CD8-positive, alpha-beta memory T cell (primary cell): ENCODE measurements at regions not wholly inside any gene's neighbourhood (a gene's known extent, or its start where the extent isn't known, plus 50 kb on each side); places are given as distances from the start of the nearest gene placed in this dataset.

ENCODE experiments used
- CTCF ChIA-PET: fragments of 350-600 bp; sonication (Branson Sonifier 250); formaldehyde crosslinking; loops from one replicate; lab custom pipeline; 2021; ENCODE audit warnings: antibody characterized with exemption; lab: Charles Lee
- POLR2A ChIA-PET: fragments of 350-600 bp; sonication (Branson Sonifier 250); formaldehyde crosslinking; loops from one replicate; lab custom pipeline; 2021; ENCODE audit warnings: antibody characterized with exemption; lab: Charles Lee
- DNase-seq, 5 donors: peaks; one replicate each; pipeline versions ENCODE4 v3.0.0 to v3.0.0-alpha.2; 2020 to 2022; ENCODE audit warnings: mixed read lengths in 1 of 5
- H3K27ac ChIP-seq: one replicate; pipeline ENCODE4 v1.7.0; 2013; ENCODE audit warnings: low read depth, mild to moderate bottlenecking, low read length, moderate library complexity
- H3K27me3 ChIP-seq: 2 replicates; pipeline ENCODE4 v1.7.0; 2013; ENCODE audit warnings: low read length, mild to moderate bottlenecking; ENCODE audit not compliant: insufficient read depth, poor library complexity, severe bottlenecking
- H3K36me3 ChIP-seq: 2 replicates; pipeline ENCODE4 v1.7.0; 2013; ENCODE audit warnings: mild to moderate bottlenecking, low read length, moderate library complexity; ENCODE audit not compliant: insufficient read depth
- H3K4me1 ChIP-seq: 2 replicates; pipeline ENCODE4 v1.7.0; 2013; ENCODE audit warnings: mild to moderate bottlenecking, low read length, moderate library complexity; ENCODE audit not compliant: insufficient read depth
- H3K4me3 ChIP-seq: 2 replicates; pipeline ENCODE4 v1.7.0; 2013; ENCODE audit warnings: mild to moderate bottlenecking, low read length
- H3K9me3 ChIP-seq: 2 replicates; pipeline ENCODE4 v1.7.0; 2013; ENCODE audit warnings: mild to moderate bottlenecking, low read length
- H3K27ac Mint-ChIP-seq, 8 donors: one replicate each; pipeline ENCODE4 v1.8.0; 2020 to 2021; ENCODE audit warnings: mixed read lengths in 8 of 8, mild to moderate bottlenecking in 6 of 8, inconsistent platforms in 3 of 8, moderate library complexity in 3 of 8
- H3K27me3 Mint-ChIP-seq, 2 donors: one replicate each; pipeline ENCODE4 v1.8.0; 2020 to 2021; ENCODE audit warnings: mixed read lengths in 2 of 2, mild to moderate bottlenecking in 1 of 2, moderate library complexity in 1 of 2
- H3K36me3 Mint-ChIP-seq, 3 donors: one replicate each; pipeline ENCODE4 v1.8.0; 2020 to 2021; ENCODE audit warnings: mixed read lengths in 3 of 3, inconsistent platforms in 1 of 3, mild to moderate bottlenecking in 1 of 3
- H3K4me1 Mint-ChIP-seq, 3 donors: one replicate each; pipeline ENCODE4 v1.8.0; 2020 to 2021; ENCODE audit warnings: mixed read lengths in 3 of 3, inconsistent platforms in 1 of 3, mild to moderate bottlenecking in 1 of 3
- H3K4me3 Mint-ChIP-seq, 7 donors: one replicate each; pipeline ENCODE4 v1.8.0; 2020 to 2021; ENCODE audit warnings: mixed read lengths in 7 of 7, mild to moderate bottlenecking in 6 of 7, moderate library complexity in 4 of 7, inconsistent platforms in 2 of 7
- H3K9me3 Mint-ChIP-seq, 5 donors: one replicate each; pipeline ENCODE4 v1.8.0; 2020 to 2022; ENCODE audit warnings: mixed read lengths in 5 of 5, mild to moderate bottlenecking in 3 of 5, moderate library complexity in 2 of 5, inconsistent platforms in 1 of 5

DNA sequence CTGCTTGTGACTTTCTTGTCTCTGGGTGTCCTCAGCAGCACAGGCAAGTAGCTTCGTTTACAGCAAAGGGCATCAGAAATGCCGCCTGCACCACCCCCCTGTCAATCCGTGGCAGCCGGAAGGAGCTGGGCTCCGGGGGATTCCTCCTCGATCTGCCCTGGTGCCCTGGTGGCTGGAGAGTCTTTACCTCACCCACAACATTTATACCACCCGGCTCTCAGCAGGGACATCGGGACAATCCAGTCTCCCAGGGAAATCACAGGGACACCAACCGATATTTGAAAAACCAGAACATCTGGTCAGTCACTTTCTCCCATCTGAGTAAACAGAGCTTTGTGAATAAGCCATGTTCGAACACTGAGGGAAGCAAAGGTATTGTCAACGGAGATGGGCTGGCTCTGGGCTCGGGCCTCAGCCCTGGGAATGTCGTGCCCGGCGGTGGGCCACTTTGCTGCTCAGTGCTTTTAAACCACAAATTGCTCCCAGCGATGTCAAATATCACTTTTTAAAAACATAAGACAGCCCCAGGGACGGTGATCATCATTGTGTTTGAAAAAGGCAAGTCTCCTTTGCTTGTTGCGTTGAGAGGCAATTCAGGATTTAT, 210.0 kb upstream of the SALL3 start:
- ChIA-PET CTCF (no interaction called here), POLR2A (no interaction called here)
- Histone ChIP-seq H3K27ac (no peak overlapping the region), H3K9me3 (no peaks in the 10 kb centered on the region), H3K4me3 (no peak overlapping the region), H3K4me1 (no peaks in the 10 kb centered on the region), H3K36me3 (no peaks in the 10 kb centered on the region), H3K27me3 (no peaks in the 10 kb centered on the region)
- no peaks in the 10 kb centered on the region for H3K36me3 Mint-ChIP-seq
- peaks cover 0 to 2% of the 10 kb centered on the region in 2 donors for H3K27me3 Mint-ChIP-seq
- H3K27ac Mint-ChIP-seq = no peak overlapping the region
- no peaks in the 10 kb centered on the region for H3K9me3 Mint-ChIP-seq
- H3K4me3 Mint-ChIP-seq = no peak overlapping the region
- DNase-seq = no peak
- no peaks in the 10 kb centered on the region for H3K4me1 Mint-ChIP-seq

DNA sequence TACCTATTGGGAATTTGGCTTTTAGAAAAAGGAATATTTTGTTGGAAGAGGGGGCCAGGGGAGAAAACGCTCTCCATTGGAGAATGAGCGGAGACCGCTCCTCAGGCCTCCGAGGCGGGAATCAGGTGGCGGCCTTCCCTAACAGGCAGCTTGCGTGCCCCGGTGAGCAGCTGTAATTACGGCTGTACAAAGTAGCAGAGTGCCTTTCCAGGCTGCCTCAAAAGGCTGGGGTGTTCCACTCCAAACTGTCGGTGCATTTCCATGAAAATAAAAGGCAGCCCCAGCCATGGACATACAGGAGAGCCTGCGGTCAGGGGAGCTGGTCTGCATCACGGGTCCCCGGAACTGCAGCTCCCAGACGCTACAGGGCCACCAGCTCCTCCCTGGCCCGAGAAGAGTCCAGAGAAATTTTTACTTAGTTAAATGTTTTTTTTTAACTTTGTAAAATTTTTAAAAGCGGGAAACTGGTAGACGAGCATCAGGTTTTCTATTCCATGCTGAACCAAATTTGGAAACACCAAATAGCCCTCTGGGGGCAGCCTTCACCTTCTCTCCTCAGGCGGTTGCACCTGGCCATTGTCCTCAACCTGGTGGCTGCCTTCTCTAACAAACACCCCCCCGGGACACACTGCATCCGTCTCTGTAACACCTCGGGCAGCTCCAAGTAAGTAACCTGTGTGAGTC, 209.3 kb upstream of the SALL3 start:
- Mint-ChIP-seq H3K36me3 (no peaks in the 10 kb centered on the region), H3K4me1 (no peaks in the 10 kb centered on the region), H3K4me3 (no peak overlapping the region), H3K27ac (no peak overlapping the region), H3K9me3 (no peaks in the 10 kb centered on the region), H3K27me3 (peaks cover 0 to 2% of the 10 kb centered on the region in 2 donors)
- Histone ChIP-seq H3K27me3 (no peaks in the 10 kb centered on the region), H3K4me3 (no peak overlapping the region), H3K36me3 (no peaks in the 10 kb centered on the region), H3K9me3 (no peaks in the 10 kb centered on the region), H3K27ac (no peak overlapping the region), H3K4me1 (no peaks in the 10 kb centered on the region)
- POLR2A ChIA-PET = no interaction called here
- CTCF ChIA-PET = no interaction called here
- no peak for DNase-seq

DNA sequence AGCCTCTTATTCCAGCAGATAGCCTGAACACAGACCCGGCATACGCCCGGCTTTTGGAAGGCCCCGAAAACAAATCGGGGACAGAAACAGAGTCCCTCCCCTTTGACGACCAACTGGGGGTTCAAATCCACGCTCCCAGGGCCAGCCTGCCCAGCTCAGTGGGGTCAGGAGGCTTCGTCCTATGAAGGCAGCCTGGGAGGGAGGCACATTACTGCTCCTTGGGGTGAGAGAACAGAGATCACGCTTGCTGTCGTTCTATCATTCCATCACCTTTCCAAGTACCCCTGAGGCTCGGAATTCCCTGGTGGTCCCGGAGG, 208.8 kb upstream of the SALL3 start:
- H3K27ac ChIP-seq = no peak overlapping the region
- ChIA-PET CTCF (no interaction called here), POLR2A (no interaction called here)
- Mint-ChIP-seq H3K27me3 (peaks cover 0 to 2% of the 10 kb centered on the region in 2 donors), H3K36me3 (no peaks in the 10 kb centered on the region), H3K27ac (no peak overlapping the region), H3K4me1 (no peaks in the 10 kb centered on the region), H3K9me3 (no peaks in the 10 kb centered on the region), H3K4me3 (no peak overlapping the region)
- H3K27me3 ChIP-seq = no peaks in the 10 kb centered on the region
- no peaks in the 10 kb centered on the region for H3K9me3 ChIP-seq
- DNase-seq = no peak
- H3K4me3 ChIP-seq = no peak overlapping the region
- H3K36me3 ChIP-seq = no peaks in the 10 kb centered on the region
- no peaks in the 10 kb centered on the region for H3K4me1 ChIP-seq

DNA sequence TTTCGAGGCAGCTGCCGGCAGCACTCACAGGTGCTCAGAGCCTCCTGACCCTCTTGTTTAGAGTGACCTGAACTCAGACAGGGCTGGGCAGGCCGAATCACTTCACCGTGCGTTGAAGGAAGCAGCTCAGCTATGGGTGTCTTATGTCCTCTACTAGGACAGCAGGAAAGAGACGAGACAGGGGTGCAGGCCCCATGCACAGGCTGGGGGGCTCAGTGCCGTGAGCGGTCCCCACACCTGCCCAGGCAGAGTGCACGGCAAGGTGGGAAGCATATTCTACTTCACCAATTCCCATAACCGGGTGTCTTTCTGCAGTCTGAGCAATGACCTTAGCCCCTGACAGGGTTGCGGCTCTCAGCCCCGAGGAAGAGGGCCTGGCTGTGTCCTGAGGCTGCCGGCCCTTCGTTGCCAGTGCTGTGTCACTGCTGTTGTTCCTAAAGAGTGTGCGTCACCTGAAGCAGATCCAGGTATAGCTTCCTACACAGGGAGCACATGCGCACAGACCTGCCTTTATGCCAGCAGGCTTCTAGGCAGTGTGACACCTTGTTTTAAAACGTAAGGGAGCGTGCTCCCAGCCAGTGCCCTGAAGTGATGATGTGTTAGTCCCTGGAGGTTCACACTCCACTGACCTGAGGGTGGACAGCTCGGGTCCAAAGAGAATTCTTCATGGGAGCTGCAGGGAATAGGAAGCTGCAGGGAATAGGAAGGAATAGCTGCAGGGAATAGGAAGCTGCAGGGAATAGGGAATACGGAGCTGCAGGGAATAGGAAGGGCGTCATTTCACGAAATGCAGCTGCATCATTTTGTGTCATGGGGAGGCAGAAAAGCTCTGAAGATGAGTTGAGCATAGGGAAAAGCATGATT, 207.9 kb upstream of the SALL3 start:
- Mint-ChIP-seq H3K36me3 (no peaks in the 10 kb centered on the region), H3K4me3 (no peak overlapping the region), H3K9me3 (no peaks in the 10 kb centered on the region), H3K4me1 (no peaks in the 10 kb centered on the region), H3K27ac (no peak overlapping the region), H3K27me3 (peaks cover 0 to 2% of the 10 kb centered on the region in 2 donors)
- ChIA-PET POLR2A (no interaction called here), CTCF (no interaction called here)
- Histone ChIP-seq H3K9me3 (no peaks in the 10 kb centered on the region), H3K4me3 (no peak overlapping the region), H3K36me3 (no peaks in the 10 kb centered on the region), H3K4me1 (no peaks in the 10 kb centered on the region), H3K27me3 (no peaks in the 10 kb centered on the region), H3K27ac (no peak overlapping the region)
- no peak for DNase-seq

DNA sequence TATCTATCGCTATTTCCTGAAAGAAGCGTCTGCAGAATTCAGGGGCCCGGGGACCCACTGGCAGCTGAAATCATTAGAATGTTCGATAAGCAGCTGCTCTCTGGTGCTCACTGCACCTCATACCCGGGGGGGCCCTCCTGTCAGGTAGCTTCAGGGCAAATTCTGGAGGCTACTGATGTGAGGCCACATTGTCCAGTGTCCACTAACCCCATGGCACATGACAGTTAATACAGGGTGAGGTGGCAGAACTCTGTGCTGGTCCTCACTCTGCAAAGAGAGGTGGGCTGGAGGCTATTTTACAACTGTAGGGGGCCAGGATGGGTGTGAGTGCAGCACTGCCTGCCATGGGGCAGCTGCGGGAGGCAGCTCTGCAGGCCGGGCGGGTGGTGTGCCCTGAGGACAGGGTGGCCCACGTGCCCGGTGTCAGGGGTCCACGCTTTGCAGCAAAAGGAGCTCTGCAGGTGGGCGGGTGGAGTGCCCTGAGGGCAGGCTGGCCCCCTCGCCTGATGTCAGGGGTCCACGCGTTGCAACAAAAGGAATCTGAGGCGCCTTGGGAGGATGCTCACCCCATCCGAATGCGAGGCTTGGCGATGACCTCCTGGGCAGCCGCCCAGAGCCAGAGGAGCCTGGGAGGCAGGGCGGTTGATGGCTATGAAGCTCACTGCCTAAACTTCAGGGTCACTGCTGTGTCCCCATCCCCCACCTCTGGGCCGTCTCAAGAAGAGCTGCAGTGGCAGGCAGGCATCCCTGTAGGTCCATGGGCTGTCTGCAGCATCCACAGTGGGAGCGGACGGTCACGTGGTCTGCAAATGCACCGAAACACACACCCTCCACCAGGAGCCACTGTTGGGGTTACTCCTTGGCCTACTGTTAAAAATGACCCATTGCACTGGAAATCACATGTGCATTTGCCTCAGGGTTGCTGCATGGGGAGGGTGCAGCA, 207.0 kb upstream of the SALL3 start:
- ChIA-PET CTCF (no interaction called here), POLR2A (no interaction called here)
- no peaks in the 10 kb centered on the region for H3K27me3 ChIP-seq
- H3K27ac Mint-ChIP-seq = no peak overlapping the region
- H3K36me3 Mint-ChIP-seq = no peaks in the 10 kb centered on the region
- no peaks in the 10 kb centered on the region for H3K36me3 ChIP-seq
- no peaks in the 10 kb centered on the region for H3K9me3 Mint-ChIP-seq
- H3K4me1 ChIP-seq = no peaks in the 10 kb centered on the region
- H3K4me3 Mint-ChIP-seq = no peak overlapping the region
- H3K27ac ChIP-seq = no peak overlapping the region
- H3K9me3 ChIP-seq = no peaks in the 10 kb centered on the region
- peaks cover 0 to 3% of the 10 kb centered on the region in 2 donors for H3K27me3 Mint-ChIP-seq
- H3K4me1 Mint-ChIP-seq = no peaks in the 10 kb centered on the region
- H3K4me3 ChIP-seq = no peak overlapping the region
- DNase-seq = no peak

DNA sequence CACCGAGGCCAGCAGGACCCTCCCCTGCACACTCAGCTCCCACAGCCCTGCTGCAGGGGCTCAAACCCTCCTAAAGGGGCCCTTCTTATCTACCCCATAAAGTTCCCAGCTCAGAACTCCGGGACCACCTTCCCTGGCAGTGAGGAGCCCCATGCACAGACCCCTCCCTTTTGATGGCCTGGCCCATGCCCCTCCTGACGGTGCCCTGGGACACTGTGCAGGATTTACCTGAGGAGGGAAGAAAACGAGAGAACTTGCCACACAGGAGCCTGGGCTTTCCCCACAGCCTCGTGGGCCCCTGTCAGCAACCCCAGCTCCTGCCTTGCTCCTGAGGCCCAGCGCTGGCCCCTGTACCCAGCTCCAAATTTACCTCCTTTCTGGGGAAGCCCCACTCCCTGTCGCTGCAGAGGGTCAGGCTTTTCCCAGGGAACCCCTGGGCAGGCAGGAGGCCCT, 206.3 kb upstream of the SALL3 start:
- Histone ChIP-seq H3K27me3 (no peaks in the 10 kb centered on the region), H3K27ac (no peak overlapping the region), H3K4me1 (no peaks in the 10 kb centered on the region), H3K4me3 (no peak overlapping the region), H3K36me3 (no peaks in the 10 kb centered on the region), H3K9me3 (no peaks in the 10 kb centered on the region)
- Mint-ChIP-seq H3K27ac (no peak overlapping the region), H3K27me3 (peaks cover 0 to 3% of the 10 kb centered on the region in 2 donors), H3K9me3 (no peaks in the 10 kb centered on the region), H3K36me3 (no peaks in the 10 kb centered on the region), H3K4me3 (no peak overlapping the region), H3K4me1 (no peaks in the 10 kb centered on the region)
- POLR2A ChIA-PET = no interaction called here
- no peak for DNase-seq
- CTCF ChIA-PET = no interaction called here

DNA sequence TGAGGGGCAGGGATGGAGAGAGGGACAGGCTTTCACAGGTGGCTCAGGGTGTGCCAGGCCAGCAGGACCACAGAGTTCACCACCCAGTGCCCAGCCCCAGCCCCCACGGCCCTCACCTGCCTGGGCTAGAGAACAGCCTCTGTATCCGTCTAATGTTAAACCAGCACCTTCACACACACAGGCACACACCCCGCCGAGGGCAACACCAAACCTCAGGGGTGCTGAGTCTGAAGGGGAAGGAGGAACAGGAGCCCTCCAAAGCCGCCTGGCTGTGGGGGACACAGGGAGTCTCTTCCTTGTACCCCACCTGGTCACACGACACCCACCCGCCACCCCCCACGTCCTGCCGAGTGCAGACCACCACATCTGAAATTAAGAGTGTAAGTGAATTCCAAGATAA, 205.8 kb upstream of the SALL3 start:
- no peak for DNase-seq
- Histone ChIP-seq H3K9me3 (no peaks in the 10 kb centered on the region), H3K4me3 (no peak overlapping the region), H3K27ac (no peak overlapping the region), H3K27me3 (no peaks in the 10 kb centered on the region), H3K4me1 (no peaks in the 10 kb centered on the region), H3K36me3 (no peaks in the 10 kb centered on the region)
- ChIA-PET CTCF (no interaction called here), POLR2A (no interaction called here)
- Mint-ChIP-seq H3K9me3 (no peaks in the 10 kb centered on the region), H3K27ac (no peak overlapping the region), H3K4me3 (no peak overlapping the region), H3K36me3 (no peaks in the 10 kb centered on the region), H3K4me1 (no peaks in the 10 kb centered on the region), H3K27me3 (peaks cover 0 to 3% of the 10 kb centered on the region in 2 donors)
